Inflammatory macrophage treated with lipopolysaccharide for 1 hour (primary cell): ENCODE measurements at regions not wholly inside any gene's neighbourhood (a gene's known extent, or its start where the extent isn't known, plus 50 kb on each side); places are given as distances from the start of the nearest gene placed in this dataset.

ENCODE experiments used
- DNase-seq, 2 donors: peaks; one replicate each; pipeline ENCODE4 v3.0.0-alpha.2; 2020 to 2022

GRCh38 chr1:87568911-87569310, 240.2 kb downstream of the LMO4 start:
- no peak for DNase-seq

- no peak for DNase-seq
These were observed 243.3 kb downstream of the LMO4 start for GRCh38 chr1:87572008-87572407.

GRCh38 chr1:87572891-87573290, 244.2 kb downstream of the LMO4 start:
- no peak for DNase-seq

DNA sequence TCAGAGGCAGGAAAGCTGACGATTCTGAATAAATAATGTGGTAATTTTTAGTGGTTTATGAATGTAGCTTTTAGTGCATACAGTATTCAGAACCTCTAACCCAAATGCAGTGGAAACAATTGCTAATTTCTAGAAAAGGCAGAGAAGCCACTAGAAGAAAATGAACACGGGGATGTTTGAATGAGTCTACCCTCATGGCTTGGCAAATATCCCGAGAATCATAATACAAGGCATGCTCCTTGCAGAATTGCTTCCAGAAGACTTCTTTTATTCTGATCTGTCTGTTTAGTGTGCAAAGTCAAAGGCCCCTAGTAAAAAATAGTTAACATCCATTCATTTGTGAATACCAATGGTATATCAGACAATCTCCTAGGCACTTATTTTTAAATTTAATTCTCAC, 246.8 kb downstream of the LMO4 start:
- no peak for DNase-seq

GRCh38 chr1:87578464-87578863, 249.8 kb downstream of the LMO4 start:
- no peak for DNase-seq

- DNase-seq, result no peak
These were observed 254.8 kb downstream of the LMO4 start for GRCh38 chr1:87583459-87583858.

DNA sequence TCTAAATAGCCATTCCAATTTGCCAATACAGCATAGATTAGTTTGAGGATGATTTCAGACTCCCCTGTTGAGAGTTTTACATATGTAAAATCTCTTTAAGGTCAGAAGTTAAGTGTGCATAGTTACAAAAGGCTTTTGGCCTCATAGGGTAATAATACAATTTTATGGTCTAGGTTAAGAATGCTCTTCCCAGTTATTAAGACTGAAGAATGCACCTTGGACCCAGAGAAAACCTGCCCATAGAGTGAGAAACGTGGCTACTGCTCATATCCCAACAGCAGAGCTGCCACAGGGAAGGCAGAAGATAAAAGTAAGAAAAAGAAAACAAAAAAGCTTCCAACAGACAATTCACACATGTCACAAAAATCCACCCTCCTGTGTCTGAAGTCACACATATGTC, 255.9 kb downstream of the LMO4 start:
- DNase-seq, result no peak

GRCh38 chr1:87586501-87586900, 257.8 kb downstream of the LMO4 start:
- DNase-seq, result no peak

GRCh38 chr1:87588495-87588894, 259.8 kb downstream of the LMO4 start:
- peak; percentile 22 to 46 for DNase-seq

DNA sequence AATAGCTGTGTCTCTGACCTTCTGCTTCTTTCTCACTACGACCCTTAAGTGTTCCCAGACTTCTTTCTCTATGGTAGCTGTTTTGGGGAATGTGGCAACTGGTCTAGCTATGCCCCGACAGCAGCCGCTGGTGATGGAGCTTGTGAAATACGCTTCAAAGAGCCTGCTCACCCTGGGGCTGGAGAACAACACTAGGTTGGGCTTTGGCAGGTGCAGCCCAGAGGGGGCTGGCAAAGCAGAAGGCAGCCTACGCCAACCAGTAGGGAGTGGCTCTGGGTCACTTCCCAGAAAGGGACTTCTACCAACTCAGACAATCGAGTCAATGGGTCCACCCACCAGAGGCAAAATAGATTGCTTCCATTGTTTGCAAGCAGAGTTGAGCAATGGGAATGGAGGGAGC, 262.8 kb downstream of the LMO4 start:
- no peak for DNase-seq

DNA sequence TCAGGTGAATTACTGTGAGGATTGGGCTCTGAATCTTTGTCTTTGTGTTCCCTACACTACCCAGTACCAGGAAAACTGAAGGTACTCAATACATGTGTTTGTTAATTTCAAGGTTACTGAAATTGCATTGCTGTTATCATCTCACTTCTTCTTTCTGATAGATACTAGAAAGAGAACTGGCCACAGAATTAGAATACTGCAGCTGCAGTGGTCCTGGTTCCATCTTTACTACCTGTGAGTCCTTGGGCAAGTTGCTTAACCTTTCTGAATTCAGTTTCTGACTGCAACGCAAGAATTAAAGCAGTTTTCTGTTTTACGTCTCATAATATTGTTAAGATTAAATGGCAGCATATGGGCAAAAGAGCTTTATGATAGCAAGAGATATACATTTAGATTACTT, 263.5 kb downstream of the LMO4 start:
- no peak for DNase-seq

GRCh38 chr1:87594736-87595383, 266.2 kb downstream of the LMO4 start:
- no peak for DNase-seq

DNA sequence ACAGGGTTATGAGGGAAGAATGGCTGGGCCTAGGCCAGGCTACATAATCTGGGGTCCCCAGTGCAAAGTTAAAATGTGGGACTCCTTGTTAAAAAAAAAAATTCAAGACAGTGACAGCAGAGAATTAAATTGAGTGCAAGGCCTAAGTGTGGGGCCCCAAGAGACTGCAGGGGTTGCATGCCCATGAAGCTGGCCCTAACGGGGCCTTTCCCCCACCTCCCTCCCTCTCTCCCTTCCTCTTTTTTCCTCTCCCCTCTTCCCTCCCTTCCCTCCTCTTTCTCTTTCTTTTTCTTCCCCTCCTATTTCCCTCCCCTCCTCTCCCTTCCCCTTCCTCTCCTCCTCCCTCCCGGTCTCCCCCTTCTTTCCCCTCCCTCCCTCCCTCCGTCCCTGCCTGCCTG, 266.7 kb downstream of the LMO4 start:
- no peak for DNase-seq

DNA sequence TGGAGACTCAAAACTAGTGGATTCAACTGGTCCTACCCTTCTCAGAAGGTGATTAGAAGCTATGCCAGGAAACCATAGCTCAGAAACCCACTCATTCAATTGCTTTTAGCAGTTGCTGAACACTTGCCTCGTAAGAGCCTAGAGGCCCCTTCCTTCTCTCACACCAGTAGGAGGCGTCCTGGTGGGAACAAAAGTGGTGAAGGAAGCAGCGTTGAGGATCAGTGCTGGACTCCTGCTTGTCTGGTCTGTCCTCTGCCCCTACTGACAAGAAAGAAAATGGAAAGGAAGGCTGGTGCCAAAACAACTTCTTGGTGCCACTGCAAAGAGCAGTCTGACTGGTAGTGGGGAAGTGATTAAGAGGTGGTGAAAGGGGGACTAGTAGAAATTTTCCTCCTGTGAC, 269.7 kb downstream of the LMO4 start:
- DNase-seq, result no peak

DNA sequence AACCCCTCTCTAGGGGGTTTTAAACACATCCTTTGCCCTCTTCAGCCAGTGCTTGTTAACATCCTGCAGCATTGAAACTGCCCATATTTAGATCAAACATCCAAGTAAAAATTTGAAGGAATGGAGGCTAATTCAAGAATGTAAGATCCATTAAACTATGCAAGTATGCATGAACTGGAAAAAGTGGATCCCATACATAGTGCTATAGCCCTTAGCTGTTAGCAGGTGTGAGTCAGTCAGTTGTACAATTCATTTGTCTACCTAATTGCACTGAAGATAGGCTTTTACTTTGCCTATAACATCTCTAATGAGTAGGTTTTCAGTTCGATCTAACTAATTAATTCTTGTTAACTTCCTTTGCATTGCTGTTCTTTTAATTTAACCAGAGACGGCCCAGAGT, 270.9 kb downstream of the LMO4 start:
- DNase-seq, result no peak

DNA sequence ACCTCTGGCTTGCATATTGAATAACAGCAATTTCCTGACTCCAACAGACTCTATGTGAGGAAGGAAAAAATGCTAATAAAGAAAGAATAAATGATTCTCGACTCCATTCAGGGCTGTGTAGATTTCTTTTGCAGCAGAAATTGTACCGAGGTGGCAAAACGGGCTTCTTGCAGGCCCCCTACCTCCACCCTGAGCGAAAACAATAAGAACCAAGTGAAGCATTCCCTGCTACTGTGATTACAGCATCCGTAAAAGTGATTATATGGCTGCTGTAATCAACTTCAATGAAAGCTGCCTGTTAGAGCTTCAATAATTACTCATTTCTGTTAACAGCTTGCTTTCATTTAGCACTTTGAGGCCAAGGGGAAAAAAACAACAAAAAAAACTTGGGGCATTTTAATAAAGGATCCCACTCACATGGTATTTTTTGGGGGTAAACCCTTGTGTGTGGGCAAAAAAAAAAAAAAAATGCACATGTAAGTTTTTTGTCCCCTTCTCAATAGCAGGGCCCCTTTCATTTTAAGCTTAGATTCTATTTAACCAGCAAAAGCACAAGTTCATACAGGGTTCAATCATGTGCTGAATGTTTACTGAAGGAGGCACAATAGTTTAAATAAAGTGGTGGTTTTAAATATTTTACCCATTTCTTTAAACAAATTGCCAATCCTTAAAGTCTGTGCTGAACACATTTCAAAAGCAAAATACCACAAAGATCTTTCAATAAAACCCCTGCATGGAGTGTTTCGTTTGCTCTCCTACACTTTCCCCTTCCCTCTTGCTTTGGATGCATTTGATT, 271.6 kb downstream of the LMO4 start:
- DNase-seq, result no peak

- DNase-seq, result no peak
These were observed 272.2 kb downstream of the LMO4 start for GRCh38 chr1:87600854-87601253.

DNA sequence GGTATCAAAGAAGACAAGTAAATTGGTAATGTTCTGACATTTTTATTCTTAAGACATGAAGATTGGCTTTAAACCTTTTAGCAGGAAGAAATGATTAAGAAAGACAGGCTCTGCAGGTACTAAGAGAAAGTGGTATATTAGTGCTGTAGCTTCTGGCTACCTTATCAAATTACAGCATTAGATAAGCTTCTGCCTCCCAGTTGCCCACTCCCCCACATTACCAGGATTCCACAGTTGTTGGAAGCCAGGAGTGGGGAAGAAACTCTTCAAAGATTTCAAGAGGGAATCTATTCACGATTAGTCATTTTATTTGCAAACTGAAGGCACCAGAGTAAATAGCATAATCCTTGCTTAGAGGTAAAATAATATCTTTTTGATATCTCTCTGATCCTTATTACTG, 274.9 kb downstream of the LMO4 start:
- DNase-seq, result no peak

GRCh38 chr1:87612956-87613355, 284.3 kb downstream of the LMO4 start:
- DNase-seq, result no peak

DNA sequence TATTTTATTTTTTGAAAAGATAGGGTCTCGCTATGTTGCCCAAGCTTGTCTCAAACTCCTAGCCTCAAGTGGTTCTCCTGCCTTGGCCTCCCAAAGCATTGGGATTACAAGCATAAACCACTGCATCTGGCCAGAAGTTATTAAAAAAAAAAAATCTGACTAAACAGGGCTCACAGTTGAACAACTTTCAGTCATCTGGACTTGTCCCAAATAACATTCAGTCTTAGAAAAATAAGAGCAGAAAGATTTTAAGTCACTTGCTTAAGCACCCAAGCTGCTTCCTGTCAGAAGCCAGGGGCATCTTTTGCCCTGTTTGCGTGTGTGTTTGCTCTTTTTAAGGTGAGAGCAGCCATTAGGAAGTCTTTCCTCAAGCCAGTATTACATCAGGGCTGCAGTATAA, 286.8 kb downstream of the LMO4 start:
- DNase-seq, result no peak

GRCh38 chr1:87615901-87616300, 287.2 kb downstream of the LMO4 start:
- DNase-seq, result no peak

- DNase-seq, result no peak
These were observed 292.1 kb downstream of the LMO4 start for GRCh38 chr1:87620807-87621206.

DNA sequence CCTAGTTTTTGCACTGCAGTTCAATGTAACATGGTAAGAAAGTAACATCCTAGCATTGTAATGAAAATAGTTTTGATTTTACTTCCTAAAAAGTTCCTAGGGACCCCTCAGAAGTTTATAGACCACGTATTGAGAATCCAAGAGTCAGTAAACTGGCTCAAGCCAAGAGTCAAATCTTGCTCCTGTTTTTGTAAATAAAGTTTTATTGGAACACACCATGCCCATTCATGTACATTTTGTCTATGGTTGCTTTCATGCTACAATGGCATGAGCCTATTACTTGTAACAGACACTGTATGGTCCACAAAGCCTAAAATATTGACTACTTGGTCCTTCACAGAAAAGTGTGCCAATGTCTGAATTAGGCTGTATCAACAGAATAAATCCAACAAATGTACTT, 301.0 kb downstream of the LMO4 start:
- no peak for DNase-seq

DNA sequence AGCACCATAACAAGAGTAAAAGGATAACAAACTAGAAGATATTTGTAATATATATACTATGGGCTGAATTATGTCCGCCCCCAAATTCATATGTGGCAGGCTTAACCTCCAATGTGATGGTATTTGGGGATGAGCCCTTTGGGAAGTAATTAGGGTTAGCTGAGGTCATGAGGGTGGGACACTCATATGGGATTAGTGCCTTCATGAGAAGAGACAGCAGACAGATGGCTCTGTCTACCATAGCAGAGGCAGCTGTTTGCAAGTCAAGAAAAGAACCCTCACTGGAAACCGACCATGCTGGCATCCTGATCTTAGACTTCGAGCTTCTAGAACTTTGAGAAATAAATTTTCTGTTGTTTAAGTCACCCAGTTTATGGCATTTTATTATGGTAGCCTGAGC, 303.6 kb downstream of the LMO4 start:
- DNase-seq, result no peak
